Dedifferentiated amniotic fluid mesenchymal stem cell (primary cell): ENCODE measurements at regions not wholly inside any gene's neighbourhood (a gene's known extent, or its start where the extent isn't known, plus 50 kb on each side); places are given as distances from the start of the nearest gene placed in this dataset.
A peak's percentile ranks its signal among the peaks of the same experiment; 100 is the strongest.

Experiments
- DNase-seq: peaks from one replicate; pipeline ENCODE4 v3.0.0-alpha.2; 2016; ENCODE audit errors: extremely low spot score

- no peak for DNase-seq
Observed at GRCh38 chr7:10863476-10863875, 110.2 kb upstream of the PHF14 start.

GRCh38 chr7:10874666-10875065 lies 99.0 kb upstream of the PHF14 start:
- DNase-seq, result no peak

- DNase-seq, result no peak
Observed at GRCh38 chr7:10875080-10875479, 98.6 kb upstream of the PHF14 start.

- DNase-seq, result no peak
Observed at GRCh38 chr7:10888861-10889260, 84.8 kb upstream of the PHF14 start.

- DNase-seq, result peak; percentile 36
Observed at GRCh38 chr7:10889266-10889898, 84.3 kb upstream of the PHF14 start.

- DNase-seq, result no peak
Observed at GRCh38 chr7:10908600-10908999, 65.1 kb upstream of the PHF14 start.

GRCh38 chr7:10910447-10910846 lies 63.2 kb upstream of the PHF14 start:
- no peak for DNase-seq

- DNase-seq, result no peak
Observed at GRCh38 chr7:10912077-10912476, 61.6 kb upstream of the PHF14 start.

- no peak for DNase-seq
Observed at GRCh38 chr7:10913457-10913856, 60.2 kb upstream of the PHF14 start.

GRCh38 chr7:10918093-10918590 lies 55.5 kb upstream of the PHF14 start:
- no peak for DNase-seq

- DNase-seq, result no peak
Observed at GRCh38 chr7:10919923-10920322, 53.7 kb upstream of the PHF14 start.
